NCI-H345 (cell line): ENCODE measurements at regions not wholly inside any gene's neighbourhood (a gene's known extent, or its start where the extent isn't known, plus 50 kb on each side); places are given as distances from the start of the nearest gene placed in this dataset.
"Not testable (repeated sequence)": the region's sequence is repeated elsewhere in the genome, so short reads cannot be mapped to it uniquely, and the experiment has no call there.

Experiments
- DNase-seq: peaks from one replicate; lab custom pipeline; 2025; lab: John Stamatoyannopoulos, UW

- DNase-seq = no peak
Measured at GRCh38 chr12:91523831-91524230, 341.2 kb upstream of the DCN start.

- no peak for DNase-seq
Measured at GRCh38 chr12:91516695-91517047, 334.1 kb upstream of the DCN start.

GRCh38 chr12:91515944-91516694 is 333.5 kb upstream of the DCN start:
- no peak for DNase-seq

- no peak for DNase-seq
Measured at GRCh38 chr12:91513313-91513712, 330.7 kb upstream of the DCN start.

GRCh38 chr12:91511795-91512420 is 329.3 kb upstream of the DCN start:
- DNase-seq = no peak

- DNase-seq = no peak
Measured at GRCh38 chr12:91507754-91508153, 325.1 kb upstream of the DCN start.

- no peak for DNase-seq
Measured at GRCh38 chr12:91506452-91506851, 323.8 kb upstream of the DCN start.

- DNase-seq = no peak
Measured at GRCh38 chr12:91505006-91505405, 322.4 kb upstream of the DCN start.

GRCh38 chr12:91502208-91502607 is 319.6 kb upstream of the DCN start:
- no peak for DNase-seq

- DNase-seq = no peak
Measured at GRCh38 chr12:91496337-91496736, 313.7 kb upstream of the DCN start.

GRCh38 chr12:91493308-91493707 is 310.7 kb upstream of the DCN start:
- no peak for DNase-seq

- no peak for DNase-seq
Measured at GRCh38 chr12:91492648-91493047, 310.0 kb upstream of the DCN start.

- DNase-seq = no peak
Measured at GRCh38 chr12:91490667-91491311, 308.2 kb upstream of the DCN start.

- no peak for DNase-seq
Measured at GRCh38 chr12:91483471-91483985, 300.9 kb upstream of the DCN start.

- no peak for DNase-seq
Measured at GRCh38 chr12:91482231-91482630, 299.6 kb upstream of the DCN start.

GRCh38 chr12:91478500-91478899 is 295.9 kb upstream of the DCN start:
- no peak for DNase-seq

- no peak for DNase-seq
Measured at GRCh38 chr12:91467686-91468085, 285.1 kb upstream of the DCN start.

- DNase-seq = no peak
Measured at GRCh38 chr12:91461061-91461460, 278.4 kb upstream of the DCN start.

GRCh38 chr12:91460469-91460868 is 277.9 kb upstream of the DCN start:
- DNase-seq = no peak

- DNase-seq = no peak
Measured at GRCh38 chr12:91455321-91455720, 272.7 kb upstream of the DCN start.

- DNase-seq = no peak
Measured at GRCh38 chr12:91454179-91454578, 271.6 kb upstream of the DCN start.

- DNase-seq = not testable (repeated sequence)
Measured at GRCh38 chr12:91452464-91452863, 269.8 kb upstream of the DCN start.
